ENCODE measurements at regions not wholly inside any gene's neighbourhood (a gene's known extent, or its start where the extent isn't known, plus 50 kb on each side); places are given as distances from the start of the nearest gene placed in this dataset.

GRCh38 chr1:232416026-232416568 is 213.8 kb downstream of the SIPA1L2 start:
- TF ChIP-seq, protein P1, sequence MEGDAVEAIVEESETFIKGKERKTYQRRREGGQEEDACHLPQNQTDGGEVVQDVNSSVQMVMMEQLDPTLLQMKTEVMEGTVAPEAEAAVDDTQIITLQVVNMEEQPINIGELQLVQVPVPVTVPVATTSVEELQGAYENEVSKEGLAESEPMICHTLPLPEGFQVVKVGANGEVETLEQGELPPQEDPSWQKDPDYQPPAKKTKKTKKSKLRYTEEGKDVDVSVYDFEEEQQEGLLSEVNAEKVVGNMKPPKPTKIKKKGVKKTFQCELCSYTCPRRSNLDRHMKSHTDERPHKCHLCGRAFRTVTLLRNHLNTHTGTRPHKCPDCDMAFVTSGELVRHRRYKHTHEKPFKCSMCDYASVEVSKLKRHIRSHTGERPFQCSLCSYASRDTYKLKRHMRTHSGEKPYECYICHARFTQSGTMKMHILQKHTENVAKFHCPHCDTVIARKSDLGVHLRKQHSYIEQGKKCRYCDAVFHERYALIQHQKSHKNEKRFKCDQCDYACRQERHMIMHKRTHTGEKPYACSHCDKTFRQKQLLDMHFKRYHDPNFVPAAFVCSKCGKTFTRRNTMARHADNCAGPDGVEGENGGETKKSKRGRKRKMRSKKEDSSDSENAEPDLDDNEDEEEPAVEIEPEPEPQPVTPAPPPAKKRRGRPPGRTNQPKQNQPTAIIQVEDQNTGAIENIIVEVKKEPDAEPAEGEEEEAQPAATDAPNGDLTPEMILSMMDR (IDR thresholded peaks at IDR 0.05): no peak
- TF ChIP-seq POLR2A (IDR thresholded peaks at IDR 0.05): no peak
